Breast epithelium (tissue), 4 donors: ENCODE measurements at regions not wholly inside any gene's neighbourhood (a gene's known extent, or its start where the extent isn't known, plus 50 kb on each side); places are given as distances from the start of the nearest gene placed in this dataset.

Experiments used
- DNase-seq, 2 donors: peaks; one replicate each; pipeline ENCODE4 v3.0.0-alpha.2; 2019; ENCODE audit warnings: low spot score in 2 of 2
- H3K27ac ChIP-seq, 2 donors: fragments of 200-600 bp; sonication (generic) in 1 of 2; one replicate each; pipeline ENCODE4 v1.5.1; 2016 to 2019; ENCODE audit warnings: mild to moderate bottlenecking in 1 of 2
- H3K27me3 ChIP-seq, 2 donors: fragments of 200-600 bp; sonication (generic) in 1 of 2; one replicate each; pipeline versions ENCODE4 v1.5.1 to v1.6.0; 2017 to 2019; ENCODE audit warnings: control low read depth in 1 of 2, mild to moderate bottlenecking in 1 of 2
- H3K36me3 ChIP-seq: fragments of 200-600 bp; one replicate; pipeline ENCODE4 v1.5.1; 2019
- H3K4me1 ChIP-seq, 2 donors: fragments of 200-600 bp; sonication (generic); one replicate each; pipeline ENCODE4 v1.5.1; 2016 to 2019; ENCODE audit warnings: control low read depth in 1 of 2
- H3K4me3 ChIP-seq, 3 donors: fragments of 200-600 bp; sonication (generic); 1 replicate in 2 of 3; 2 replicates in 1 of 3; pipeline ENCODE4 v1.5.1; 2016 to 2019; ENCODE audit warnings: mild to moderate bottlenecking in 3 of 3, moderate library complexity in 2 of 3
- H3K9me3 ChIP-seq, 2 donors: fragments of 200-600 bp; sonication (generic) in 1 of 2; one replicate each; pipeline ENCODE4 v1.5.1; 2016 to 2019; ENCODE audit warnings: control low read depth in 1 of 2
- CTCF ChIP-seq, 3 donors: fragments of 450-650 bp; IDR thresholded peaks; one replicate each; pipeline ENCODE4 v1.5.1; 2016 to 2017; ENCODE audit warnings: antibody characterized with exemption in 3 of 3, mild to moderate bottlenecking in 3 of 3, moderate library complexity in 3 of 3
- POLR2A ChIP-seq: fragments of 450-650 bp; IDR thresholded peaks from one replicate; pipeline ENCODE4 v1.6.1; 2016; ENCODE audit warnings: antibody characterized with exemption, mild to moderate bottlenecking, moderate library complexity
- POLR2AphosphoS5 ChIP-seq, 3 donors: sonication (generic); formaldehyde crosslinking; IDR thresholded peaks; one replicate each; pipeline ENCODE4 v1.6.1; 2017; ENCODE audit warnings: antibody characterized with exemption in 3 of 3
- intact Hi-C: fragments of 100-400 bp; cut with DNase I; formaldehyde crosslinking; loops from one replicate; pipeline ENCODE4 v1.15.1; 2023; ENCODE audit warnings: low total_unique reads

DNA sequence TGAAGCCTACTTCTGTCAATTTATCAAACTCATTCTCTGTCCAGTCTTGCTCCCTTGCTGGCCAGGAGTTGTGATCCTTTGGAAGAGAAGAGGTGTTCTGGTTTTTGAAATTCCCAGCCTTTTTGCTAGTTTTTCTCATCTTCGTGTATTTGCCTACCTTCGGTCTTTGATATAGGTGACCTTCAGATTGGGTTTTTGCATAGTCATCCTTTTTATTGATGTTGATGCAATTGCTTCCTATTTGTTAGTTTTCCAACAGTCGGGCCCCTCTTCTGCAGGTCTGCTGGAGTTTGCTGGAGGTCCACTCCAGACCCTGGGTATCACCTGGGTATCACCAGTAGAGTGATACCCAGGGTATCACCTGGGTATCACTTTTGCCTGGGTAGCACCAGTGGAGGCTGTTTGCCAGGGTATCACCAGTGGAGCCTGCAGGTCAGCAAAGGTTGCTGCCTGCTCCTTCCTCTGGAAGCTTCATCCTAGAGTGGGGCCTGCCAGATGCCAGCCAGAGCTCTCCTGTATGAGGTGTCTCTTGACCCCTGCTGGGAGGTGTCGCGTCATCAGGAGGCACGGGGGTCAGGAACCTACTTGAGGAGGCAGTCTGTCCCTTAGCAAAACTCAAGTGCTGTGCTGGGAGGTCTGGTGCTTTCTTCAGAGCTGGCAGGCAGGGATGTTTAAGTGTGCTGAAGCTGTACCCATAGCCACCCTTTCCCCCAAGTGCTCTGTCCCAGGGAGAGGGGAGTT is 684.2 kb downstream of the PCDH18 start:
- H3K27me3 ChIP-seq, result no peaks in the 10 kb centered on the region
- H3K4me1 ChIP-seq, result no peaks in the 10 kb centered on the region
- H3K27ac ChIP-seq, result no peak overlapping the region
- intact Hi-C loops, result no loop called here
- H3K4me3 ChIP-seq, result no peak overlapping the region
- no peak for DNase-seq
- TF ChIP-seq CTCF (IDR thresholded peaks at IDR 0.05), result no peak
- TF ChIP-seq POLR2A, result no peak
- no peak for TF ChIP-seq POLR2AphosphoS5 (IDR thresholded peaks at IDR 0.05)
- no peaks in the 10 kb centered on the region for H3K9me3 ChIP-seq
- no peaks in the 10 kb centered on the region for H3K36me3 ChIP-seq

DNA sequence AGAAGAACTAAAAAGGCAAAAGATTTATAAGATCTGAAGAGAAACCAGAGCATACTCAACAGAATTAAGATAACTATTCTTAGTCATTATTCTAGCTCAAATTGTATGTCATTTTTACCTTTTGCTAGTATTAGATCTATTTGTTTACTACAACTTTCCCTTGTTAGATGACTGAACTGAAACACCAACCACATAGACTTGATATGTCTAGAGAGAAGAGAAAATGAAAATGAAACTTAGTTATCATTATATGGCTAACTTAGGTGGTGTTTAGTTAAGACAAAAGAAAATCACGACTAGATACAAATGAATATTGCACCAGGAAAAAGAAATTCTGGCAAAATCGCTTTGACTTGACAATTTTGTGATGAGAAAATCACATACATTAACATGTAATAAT is 690.8 kb downstream of the PCDH18 start:
- H3K36me3 ChIP-seq, result no peaks in the 10 kb centered on the region
- H3K27me3 ChIP-seq, result no peaks in the 10 kb centered on the region
- intact Hi-C loops, result no loop called here
- no peak for DNase-seq
- H3K4me1 ChIP-seq, result no peaks in the 10 kb centered on the region
- no peak overlapping the region for H3K27ac ChIP-seq
- TF ChIP-seq POLR2A (no peak), POLR2AphosphoS5 (IDR thresholded peaks at IDR 0.05) (no peak), CTCF (IDR thresholded peaks at IDR 0.05) (no peak)
- no peaks in the 10 kb centered on the region for H3K9me3 ChIP-seq
- no peak overlapping the region for H3K4me3 ChIP-seq

DNA sequence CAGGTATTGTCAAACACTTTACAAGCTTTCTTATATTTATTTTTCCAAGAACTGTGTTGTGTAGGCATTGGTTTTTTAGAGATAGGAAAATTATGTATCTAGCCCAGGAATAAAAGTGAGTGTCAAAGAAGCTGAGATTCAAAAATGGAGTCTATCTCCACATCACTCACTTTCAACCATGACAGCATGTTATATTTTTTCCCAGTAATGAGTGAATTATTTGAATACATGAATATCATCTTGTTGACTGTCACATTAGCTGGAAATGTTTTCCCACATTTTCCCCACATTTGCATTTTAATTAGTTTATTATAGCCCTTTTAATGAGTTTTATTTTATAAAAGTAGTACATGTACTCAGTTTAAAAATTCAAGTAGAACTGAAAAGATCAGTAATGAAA is 693.7 kb downstream of the PCDH18 start:
- Histone ChIP-seq H3K27ac (no peak overlapping the region), H3K4me3 (no peak overlapping the region), H3K9me3 (no peaks in the 10 kb centered on the region), H3K27me3 (no peaks in the 10 kb centered on the region), H3K36me3 (no peaks in the 10 kb centered on the region), H3K4me1 (no peaks in the 10 kb centered on the region)
- intact Hi-C loops, result no loop called here
- TF ChIP-seq CTCF (IDR thresholded peaks at IDR 0.05) (no peak), POLR2AphosphoS5 (IDR thresholded peaks at IDR 0.05) (no peak), POLR2A (no peak)
- DNase-seq, result no peak

DNA sequence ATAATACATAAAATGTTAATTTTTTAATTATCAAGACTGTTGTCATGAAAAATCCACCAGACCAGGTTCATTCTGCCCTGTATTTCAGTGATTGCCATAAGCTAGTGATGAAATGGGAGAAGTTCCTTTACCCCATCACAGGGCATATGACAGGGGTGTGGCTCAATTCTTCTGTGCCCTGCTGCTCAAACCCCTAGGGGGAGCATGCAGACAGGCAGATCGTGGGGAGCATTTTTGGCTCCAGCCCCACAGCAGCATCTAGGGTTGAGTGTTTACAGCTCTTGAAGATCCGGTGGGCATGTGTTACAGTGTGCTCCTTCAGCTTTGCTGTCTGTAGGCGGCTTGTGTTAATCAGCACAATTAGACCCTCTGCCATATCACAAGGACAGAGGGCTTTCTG is 700.7 kb downstream of the PCDH18 start:
- TF ChIP-seq POLR2A (no peak), POLR2AphosphoS5 (IDR thresholded peaks at IDR 0.05) (no peak), CTCF (IDR thresholded peaks at IDR 0.05) (no peak)
- no peak for DNase-seq
- intact Hi-C loops, result no loop called here
- Histone ChIP-seq H3K4me3 (no peak overlapping the region), H3K27me3 (no peaks in the 10 kb centered on the region), H3K4me1 (no peaks in the 10 kb centered on the region), H3K27ac (no peak overlapping the region), H3K36me3 (no peaks in the 10 kb centered on the region), H3K9me3 (no peaks in the 10 kb centered on the region)

- H3K9me3 ChIP-seq, result no peaks in the 10 kb centered on the region
- no peak overlapping the region for H3K4me3 ChIP-seq
- intact Hi-C loops, result no loop called here
- no peak overlapping the region for H3K27ac ChIP-seq
- H3K4me1 ChIP-seq, result no peaks in the 10 kb centered on the region
- DNase-seq, result no peak
- H3K27me3 ChIP-seq, result no peaks in the 10 kb centered on the region
- no peaks in the 10 kb centered on the region for H3K36me3 ChIP-seq
- TF ChIP-seq POLR2AphosphoS5 (IDR thresholded peaks at IDR 0.05) (no peak), POLR2A (no peak), CTCF (IDR thresholded peaks at IDR 0.05) (no peak)
Observed at GRCh38 chr4:136829280-136829679, 703.0 kb downstream of the PCDH18 start.
